SH-SY5Y (cell line): ENCODE measurements at regions not wholly inside any gene's neighbourhood (a gene's known extent, or its start where the extent isn't known, plus 50 kb on each side); places are given as distances from the start of the nearest gene placed in this dataset.

Experiments
- GATA2 ChIP-seq: IDR thresholded peaks from 2 replicates; pipeline ENCODE4 v1.6.1; 2011; ENCODE audit warnings: mild to moderate bottlenecking, low read depth, low read length
- GATA3 ChIP-seq: IDR thresholded peaks from 2 replicates; pipeline ENCODE4 v1.6.1; 2011; ENCODE audit warnings: low read depth, mild to moderate bottlenecking, low read length, moderate library complexity

DNA sequence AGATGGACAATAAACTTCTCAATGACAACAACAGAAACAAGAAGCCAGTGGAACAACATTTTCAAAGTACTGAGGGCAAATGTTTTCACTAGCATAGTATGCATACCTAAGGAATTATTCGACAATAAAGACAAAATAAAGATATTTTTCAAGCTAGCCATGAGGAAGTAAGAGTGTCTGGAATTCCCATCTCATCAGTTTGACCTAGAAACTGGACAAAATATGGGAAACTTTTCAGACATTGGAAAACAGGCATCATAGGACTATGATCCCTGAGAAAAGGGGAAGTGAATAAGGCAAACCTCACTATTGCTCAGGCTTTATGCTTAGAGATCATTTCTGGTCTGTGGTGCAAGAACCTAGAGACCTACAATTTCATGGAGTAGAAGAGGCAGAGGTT is 86.3 kb downstream of the OAT start:
- TF ChIP-seq GATA2 (no peak), GATA3 (no peak)

DNA sequence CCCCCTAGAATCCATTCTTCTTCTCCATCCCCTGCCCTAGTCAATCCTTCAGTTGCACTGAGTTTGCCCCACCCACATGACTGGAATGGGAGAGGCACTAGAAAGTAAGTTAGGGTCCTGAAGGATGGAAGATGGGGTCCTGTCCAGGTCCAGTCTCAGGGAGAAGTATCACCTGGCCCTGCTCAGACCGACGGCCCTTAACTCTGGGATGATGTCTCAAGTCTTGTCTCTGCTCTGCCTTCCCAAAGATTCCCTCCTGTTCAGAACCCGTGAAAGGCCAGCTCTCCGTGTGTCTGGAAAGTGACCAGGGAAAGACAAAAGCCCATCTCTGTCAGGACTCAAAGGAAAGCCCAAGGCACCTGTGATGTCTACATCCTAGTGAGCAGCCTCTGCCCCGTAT is 88.8 kb downstream of the OAT start:
- TF ChIP-seq GATA2: no peak
- no peak for TF ChIP-seq GATA3

DNA sequence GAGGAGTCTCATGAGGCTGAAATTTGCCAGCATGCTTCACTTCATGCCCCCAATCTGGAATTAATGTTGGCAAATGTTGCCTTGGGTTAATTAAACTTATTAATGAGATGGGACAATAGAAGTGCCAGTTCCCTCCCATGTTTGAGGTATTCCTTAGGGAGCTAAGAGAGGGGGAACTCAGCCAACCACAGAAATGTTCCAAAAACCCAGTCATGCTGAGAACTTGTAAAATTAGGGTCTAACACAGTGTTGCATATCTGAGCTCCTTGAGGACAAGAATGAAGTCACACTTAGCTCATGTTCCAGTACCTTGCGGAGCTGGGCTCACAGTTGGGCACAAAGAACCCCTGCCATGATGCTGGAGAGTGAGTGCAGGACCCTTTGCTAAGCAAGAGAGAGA is 89.4 kb downstream of the OAT start:
- TF ChIP-seq GATA3: no peak
- no peak for TF ChIP-seq GATA2

DNA sequence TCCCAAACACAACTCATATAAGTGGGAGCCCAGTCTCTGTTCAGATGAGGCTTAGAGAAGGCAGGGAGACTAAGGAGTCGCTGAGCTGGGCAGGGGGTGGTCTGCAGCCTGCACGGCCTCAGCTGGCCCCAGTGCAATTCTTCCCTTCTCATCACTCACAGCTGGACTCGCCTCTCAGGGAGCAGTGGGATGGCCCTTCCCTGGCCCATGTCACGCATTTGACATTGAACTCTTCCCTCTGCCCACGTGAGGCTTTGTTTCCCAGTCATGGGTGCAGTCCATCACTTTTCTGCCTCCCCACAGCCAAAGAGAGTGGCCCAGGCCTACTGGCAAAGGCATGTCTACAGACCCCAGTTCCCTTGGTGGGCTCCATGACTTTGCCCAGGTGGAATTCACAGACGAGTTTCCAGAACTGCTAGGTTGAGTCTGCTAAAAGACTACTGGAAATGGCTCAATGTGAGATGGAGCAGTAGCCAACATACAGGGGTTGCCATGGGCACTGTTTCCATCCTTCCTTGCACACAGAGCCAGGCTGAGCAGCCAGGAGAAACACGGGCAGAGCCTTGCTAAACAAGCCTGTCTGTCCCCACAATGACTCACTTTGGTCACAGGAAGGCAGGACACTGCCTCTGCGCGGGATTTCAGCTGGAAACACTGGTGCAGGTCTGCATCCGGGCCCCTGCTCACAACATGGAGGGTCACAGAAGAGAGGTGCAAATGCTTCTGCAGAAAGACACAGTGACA is 90.1 kb downstream of the OAT start:
- TF ChIP-seq GATA2 (no peak), GATA3 (no peak)

DNA sequence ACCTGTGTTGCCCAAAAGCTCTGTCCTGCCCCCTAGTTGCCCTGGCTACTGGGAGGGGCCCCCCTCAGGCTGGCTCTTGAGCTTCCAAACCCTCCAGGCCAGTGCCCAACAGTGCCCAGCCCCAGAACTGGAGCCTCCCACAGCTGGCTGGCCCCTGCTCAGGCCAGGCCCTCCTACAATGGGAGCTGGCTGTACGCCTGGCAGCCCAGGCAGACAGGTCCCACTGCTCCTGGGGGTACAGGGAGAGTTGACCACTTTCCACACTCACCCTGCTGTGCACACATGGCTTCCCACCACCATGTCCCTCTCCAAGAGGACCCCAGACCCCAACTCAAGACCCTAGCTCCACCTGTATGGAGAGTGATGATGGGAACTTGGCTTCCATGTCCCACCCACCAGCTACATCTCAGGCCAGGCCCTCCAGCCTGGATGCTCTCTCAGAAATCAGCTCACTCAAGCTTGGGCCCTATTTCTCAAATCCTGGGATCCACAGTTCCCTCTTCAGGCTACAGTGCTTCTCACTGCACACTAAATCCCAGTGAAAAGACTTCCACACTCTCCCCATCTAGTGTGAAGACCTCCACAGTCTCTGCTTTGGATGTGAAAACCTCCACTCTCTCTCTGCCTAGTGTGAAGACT is 92.6 kb downstream of the OAT start:
- no peak for TF ChIP-seq GATA2
- no peak for TF ChIP-seq GATA3

DNA sequence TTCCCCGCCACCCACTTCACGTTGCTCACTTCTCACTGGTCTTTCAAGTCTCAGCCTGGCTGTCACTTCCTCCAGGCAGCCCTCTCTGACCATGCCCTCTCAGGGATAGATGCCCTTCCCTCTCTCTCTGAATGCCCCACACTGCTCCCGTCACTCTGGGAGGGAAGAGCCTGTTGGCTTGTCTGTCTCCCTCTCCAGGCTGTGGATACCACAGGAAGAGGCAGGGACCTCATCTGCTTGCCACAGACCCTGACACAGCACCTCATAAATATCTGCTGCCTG is 93.1 kb downstream of the OAT start:
- no peak for TF ChIP-seq GATA3
- no peak for TF ChIP-seq GATA2

DNA sequence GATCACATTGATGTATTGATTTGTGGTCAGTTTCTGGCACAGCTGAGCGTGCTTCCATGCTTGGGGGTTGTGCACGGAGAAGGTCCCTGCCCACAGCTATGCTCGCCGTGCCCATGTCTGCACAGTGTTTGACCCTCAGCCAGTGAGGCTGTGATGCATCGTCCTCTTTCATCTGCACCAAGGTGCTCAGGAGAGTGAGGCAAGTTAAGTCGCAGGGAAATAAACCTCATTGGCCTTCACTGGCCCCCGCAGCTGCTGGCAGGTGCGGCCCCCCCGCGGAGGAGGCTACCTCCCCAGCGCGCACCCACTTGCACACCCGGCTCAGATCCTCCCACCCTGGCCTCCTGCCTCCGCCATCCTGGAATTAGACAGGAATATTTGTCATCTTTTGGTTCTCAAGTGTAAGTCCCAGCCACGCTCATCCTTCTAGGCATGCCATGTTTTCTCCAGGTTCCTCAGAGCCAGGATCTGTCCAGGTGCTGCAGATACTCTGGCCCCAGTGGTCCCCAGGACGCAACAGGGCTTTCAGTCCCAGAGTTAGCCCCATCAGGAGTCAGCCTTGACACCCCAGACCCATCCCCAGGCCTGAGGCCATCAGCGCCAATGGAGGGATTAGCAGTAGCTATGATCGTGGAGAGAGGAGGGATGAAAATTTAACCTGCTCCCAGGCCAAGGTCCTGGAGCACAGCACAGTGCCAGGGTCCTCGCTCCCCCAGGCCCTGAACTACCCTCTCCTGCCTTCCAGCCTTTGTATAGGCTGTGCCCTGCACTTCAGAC is 93.7 kb downstream of the OAT start:
- no peak for TF ChIP-seq GATA3
- no peak for TF ChIP-seq GATA2

DNA sequence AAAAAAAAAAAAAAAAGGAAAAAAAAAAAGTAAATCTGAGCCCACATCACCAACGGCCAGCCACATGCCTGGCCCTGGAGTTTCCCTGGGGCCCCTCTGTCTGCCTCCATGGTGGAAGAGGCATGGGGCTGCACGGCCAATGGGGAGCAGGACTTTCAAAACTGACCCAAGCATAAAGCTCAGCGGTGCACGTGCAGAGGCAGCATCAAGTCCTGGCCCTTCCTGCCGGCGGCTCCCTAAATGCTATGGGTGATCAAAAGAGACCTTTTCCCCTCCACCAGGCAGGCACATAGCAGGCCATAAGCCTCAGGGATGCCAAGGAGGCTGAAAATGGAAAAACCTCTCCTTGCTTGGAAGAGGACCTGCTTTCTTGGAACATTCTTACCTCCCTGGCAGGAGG is 94.3 kb downstream of the OAT start:
- TF ChIP-seq GATA3: no peak

DNA sequence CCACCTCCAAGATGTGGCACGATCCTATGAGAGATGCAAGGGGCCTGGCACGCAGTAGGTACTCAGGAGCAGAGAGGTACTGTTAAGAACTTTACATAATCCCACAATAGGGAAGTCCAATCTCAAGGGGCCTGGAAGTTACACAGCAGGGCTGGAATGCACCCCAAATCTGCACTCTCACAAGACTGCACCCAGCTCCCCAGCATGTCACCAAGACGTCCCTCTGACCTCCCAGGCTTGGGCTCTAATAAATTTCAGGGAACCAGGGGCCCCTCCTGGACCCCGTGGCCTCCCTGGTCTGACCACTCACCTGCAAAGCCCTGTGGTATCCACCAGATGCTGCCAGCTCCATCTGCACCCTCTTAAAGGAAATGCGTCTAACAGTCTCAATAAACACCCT is 94.9 kb downstream of the OAT start:
- TF ChIP-seq GATA3: no peak
- no peak for TF ChIP-seq GATA2

DNA sequence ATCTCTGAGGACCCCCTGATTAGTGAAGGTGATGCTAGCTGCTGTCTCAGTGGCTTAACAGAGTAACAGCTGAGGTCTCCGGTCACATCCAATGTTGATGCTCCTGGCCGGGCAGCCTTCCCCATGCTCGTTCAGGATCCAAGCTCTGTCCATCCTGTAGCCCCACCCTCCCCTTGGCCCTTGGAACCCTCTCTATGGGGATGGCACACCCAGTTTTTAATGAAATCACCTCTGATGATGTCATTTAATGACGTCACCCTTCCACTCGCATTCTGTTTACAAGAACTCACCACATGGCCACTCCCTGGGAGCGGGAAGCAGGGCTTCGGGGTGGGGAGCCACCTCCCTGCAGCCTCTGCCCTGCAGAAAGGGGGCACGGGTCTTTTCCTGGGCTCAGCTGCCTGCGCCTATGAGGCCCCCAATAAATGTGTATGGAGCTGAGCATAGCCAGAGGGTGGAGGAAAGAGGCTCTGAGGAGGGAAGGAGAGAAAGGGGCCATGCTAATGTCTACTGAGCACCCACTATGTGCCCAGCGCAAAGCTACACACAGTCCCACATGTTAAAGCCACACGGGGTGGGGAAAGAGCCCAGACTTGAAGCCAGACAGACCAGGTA is 95.5 kb downstream of the OAT start:
- TF ChIP-seq GATA3 (no peak), GATA2 (no peak)

DNA sequence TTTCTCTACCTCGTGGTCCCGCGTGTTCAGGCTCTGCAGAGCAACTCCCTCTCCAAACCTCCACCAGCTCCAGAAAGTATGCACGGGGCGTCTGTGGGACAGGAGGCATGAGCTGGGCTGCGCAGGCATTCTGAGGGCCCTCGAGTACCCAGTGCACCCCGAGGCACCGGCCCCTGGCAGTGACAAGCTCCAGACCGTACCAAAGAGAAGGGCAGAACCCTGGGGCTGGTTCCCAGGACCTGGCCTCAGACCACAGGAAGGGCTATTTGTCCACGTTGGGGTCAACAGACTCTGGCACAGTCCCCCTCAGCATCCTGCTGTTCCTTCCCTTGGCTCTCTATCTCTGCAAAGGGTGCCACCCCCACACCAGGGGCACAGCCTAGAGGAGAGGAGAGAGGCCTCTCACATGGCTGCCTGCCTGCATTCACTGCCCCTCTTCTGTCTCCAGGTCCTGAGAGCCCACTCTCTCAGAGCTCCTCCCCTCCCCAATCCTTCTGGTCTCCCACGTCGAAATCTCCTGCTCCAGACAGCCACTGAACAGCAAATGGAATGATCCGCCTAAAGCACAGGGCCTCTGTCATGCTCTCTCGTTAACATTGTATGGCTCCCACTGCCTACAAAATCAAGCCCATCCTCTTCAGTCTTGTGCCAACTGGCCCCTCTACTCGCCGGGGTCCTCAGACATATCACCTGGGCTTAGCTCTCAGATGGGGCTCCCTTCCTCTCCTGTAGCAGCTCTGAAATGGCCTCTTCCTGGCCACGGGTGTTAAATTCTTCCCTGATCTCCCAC is 96.3 kb downstream of the OAT start:
- no peak for TF ChIP-seq GATA2
- no peak for TF ChIP-seq GATA3

DNA sequence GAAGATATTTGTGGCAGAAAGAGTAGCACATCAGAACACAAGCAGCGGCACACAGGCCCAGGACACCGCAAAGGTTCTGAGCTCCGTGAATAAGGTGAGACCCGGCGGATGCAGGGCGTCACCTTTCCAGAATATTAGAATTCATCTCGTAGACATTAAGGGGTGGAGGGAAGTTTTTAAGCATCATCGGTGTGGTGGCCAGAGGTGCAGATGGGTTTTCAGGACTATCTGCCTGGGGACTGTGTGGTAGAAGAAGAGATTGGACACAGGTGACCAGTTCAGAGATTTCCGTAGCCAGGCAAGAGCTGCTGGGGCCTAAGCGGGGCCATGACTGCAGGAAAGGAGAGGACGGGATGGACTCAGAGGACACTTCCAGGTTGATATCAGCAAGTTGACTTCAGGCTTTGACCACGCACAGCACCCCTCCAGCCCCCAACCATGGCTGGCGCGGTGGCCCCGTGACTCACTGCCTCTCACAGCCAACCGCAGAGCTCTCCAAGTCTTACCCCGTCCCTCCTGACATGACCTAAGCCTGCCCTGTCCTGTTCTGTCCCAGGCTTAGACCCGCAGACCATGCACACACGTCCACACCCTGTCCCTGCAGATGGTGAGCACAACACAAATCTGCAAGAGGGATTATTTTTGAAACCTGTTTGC is 97.2 kb downstream of the OAT start:
- TF ChIP-seq GATA2 (no peak), GATA3 (no peak)

DNA sequence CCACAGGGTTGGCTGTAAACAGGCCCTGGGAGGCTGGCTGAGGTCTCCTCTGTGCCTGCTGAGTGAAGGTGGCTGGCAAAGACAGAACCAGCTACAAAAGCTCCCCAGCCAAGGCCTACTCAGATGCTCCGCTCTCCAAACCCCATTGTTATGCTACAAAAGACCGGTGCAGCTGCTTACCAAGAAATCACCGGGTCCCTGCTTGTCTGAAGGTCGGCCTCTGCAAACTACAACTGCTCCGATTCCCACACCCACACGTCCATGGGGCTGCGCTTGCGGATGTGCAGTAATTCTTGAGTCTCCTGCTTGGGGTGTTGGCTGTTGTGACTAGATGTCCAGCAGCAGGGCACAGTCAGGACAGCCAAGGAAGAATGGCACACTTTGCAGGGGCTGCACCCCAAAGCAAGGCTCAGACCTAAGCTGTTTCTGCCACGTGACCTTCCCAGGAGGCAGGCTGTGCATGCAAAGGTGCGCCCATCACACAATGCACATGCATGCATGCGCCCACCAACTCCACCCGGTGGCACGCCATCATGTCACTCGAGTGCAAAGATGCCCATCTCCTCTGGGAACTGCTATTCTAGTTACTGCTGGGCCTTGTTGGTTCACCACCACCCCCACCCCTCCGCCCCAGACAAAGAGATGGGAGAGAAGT is 97.8 kb downstream of the OAT start:
- no peak for TF ChIP-seq GATA2
- no peak for TF ChIP-seq GATA3
